Endodermal cell (in vitro differentiated cells): ENCODE measurements at regions not wholly inside any gene's neighbourhood (a gene's known extent, or its start where the extent isn't known, plus 50 kb on each side); places are given as distances from the start of the nearest gene placed in this dataset.

Source experiments
- DNase-seq: peaks from one replicate; pipeline ENCODE4 v3.0.0-alpha.2; 2017
- H3K27ac ChIP-seq: 2 replicates; pipeline ENCODE4 v1.5.1; 2013; ENCODE audit warnings: mild to moderate bottlenecking, low read depth, low read length, moderate library complexity
- H3K27me3 ChIP-seq: 2 replicates; pipeline ENCODE4 v1.6.1; 2013; ENCODE audit warnings: mild to moderate bottlenecking, low read length, moderate library complexity; ENCODE audit not compliant: insufficient read depth, control insufficient read depth, poor library complexity, severe bottlenecking
- H3K36me3 ChIP-seq: 2 replicates; pipeline ENCODE4 v1.7.0; 2013; ENCODE audit warnings: mild to moderate bottlenecking, low read length, moderate library complexity; ENCODE audit not compliant: control insufficient read depth, insufficient read depth
- H3K4me1 ChIP-seq: one replicate; pipeline ENCODE4 v1.7.0; 2013; ENCODE audit warnings: low read length; ENCODE audit not compliant: control insufficient read depth, insufficient read depth
- H3K4me3 ChIP-seq: 2 replicates; pipeline ENCODE4 v1.5.1; 2013; ENCODE audit warnings: mild to moderate bottlenecking, low read length, moderate library complexity
- H3K9ac ChIP-seq: 2 replicates; pipeline ENCODE4 v1.6.1; 2013; ENCODE audit warnings: mild to moderate bottlenecking, low read length, moderate library complexity; ENCODE audit not compliant: poor library complexity, severe bottlenecking; ENCODE audit errors: extremely low read depth
- H3K9me3 ChIP-seq: 2 replicates; pipeline ENCODE4 v1.6.1; 2013; ENCODE audit warnings: mild to moderate bottlenecking, low read length, moderate library complexity; ENCODE audit not compliant: control insufficient read depth
- H3K27ac Mint-ChIP-seq: 2 replicates; pipeline ENCODE4 v1.8.0; 2020; ENCODE audit warnings: mixed read lengths
- H3K27me3 Mint-ChIP-seq: 2 replicates; pipeline ENCODE4 v1.8.0; 2021; ENCODE audit warnings: mild to moderate bottlenecking, mixed read lengths; ENCODE audit not compliant: insufficient read depth
- H3K36me3 Mint-ChIP-seq: 2 replicates; pipeline ENCODE4 v1.8.0; 2020; ENCODE audit warnings: low read depth, mixed read lengths
- H3K4me1 Mint-ChIP-seq: 2 replicates; pipeline ENCODE4 v1.8.0; 2020; ENCODE audit warnings: mixed read lengths
- H3K4me3 Mint-ChIP-seq: 2 replicates; pipeline ENCODE4 v1.8.0; 2020; ENCODE audit warnings: mild to moderate bottlenecking, moderate library complexity, mixed read lengths
- H3K9me3 Mint-ChIP-seq: 2 replicates; pipeline ENCODE4 v1.8.0; 2020; ENCODE audit warnings: mild to moderate bottlenecking, mixed read lengths
- CTCF ChIP-seq: fragments of 200-600 bp; sonication (generic); conservative IDR thresholded peaks from 2 replicates; pipeline ENCODE4 v1.5.0; 2021; ENCODE audit warnings: antibody characterized with exemption, mild to moderate bottlenecking
- WGBS, 2 experiments: methylation state at CpG; one replicate each; pipeline versions ENCODE4 v1.1.5 to v1.1.7; 2013; ENCODE audit warnings: missing lambda C conversion rate in 2 of 2, mixed read lengths in 1 of 2; ENCODE audit not compliant: insufficient coverage in 1 of 2, insufficient read length in 1 of 2; 5-methylcytosine and 5-hydroxymethylcytosine counted together

DNA sequence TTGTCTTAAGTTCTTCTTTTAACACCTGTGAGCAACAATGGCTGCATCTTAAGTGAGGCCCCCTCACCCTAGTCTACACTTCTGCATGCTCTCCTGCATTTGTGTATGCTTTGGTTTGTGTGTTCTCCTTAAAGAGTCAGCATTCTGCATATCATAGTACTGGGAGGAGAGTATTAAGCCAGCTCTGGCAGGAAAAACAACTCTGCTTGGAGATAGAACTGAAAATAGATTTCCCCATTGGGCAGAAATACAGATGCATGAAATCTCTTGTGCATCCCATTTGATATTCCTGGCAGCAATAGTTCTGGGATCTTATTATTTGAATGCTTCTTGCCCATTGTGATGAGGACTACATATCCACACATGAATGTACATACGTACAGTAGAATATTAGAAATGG is 70.6 kb upstream of the PRICKLE1 start:
- no peak for TF ChIP-seq CTCF
- no peak for DNase-seq
- H3K27ac Mint-ChIP-seq = no peak overlapping the region
- WGBS, 2 experiments = 93% methylated on average over 1 of the region's 1 CpG; no CpG with 5 or more reads in 1 of the 2 experiments
- Histone ChIP-seq H3K36me3 (no peaks in the 10 kb centered on the region), H3K27me3 (no peaks in the 10 kb centered on the region), H3K9me3 (peaks cover 18% of the 10 kb centered on the region), H3K4me1 (no peaks in the 10 kb centered on the region), H3K4me3 (no peak overlapping the region), H3K27ac (no peak overlapping the region), H3K9ac (no peak overlapping the region)
- H3K4me3 Mint-ChIP-seq = no peak overlapping the region
- peaks cover 1% of the 10 kb centered on the region for H3K27me3 Mint-ChIP-seq
- no peaks in the 10 kb centered on the region for H3K4me1 Mint-ChIP-seq
- peaks cover 10% of the 10 kb centered on the region for H3K36me3 Mint-ChIP-seq
- H3K9me3 Mint-ChIP-seq = peaks cover 39% of the 10 kb centered on the region

DNA sequence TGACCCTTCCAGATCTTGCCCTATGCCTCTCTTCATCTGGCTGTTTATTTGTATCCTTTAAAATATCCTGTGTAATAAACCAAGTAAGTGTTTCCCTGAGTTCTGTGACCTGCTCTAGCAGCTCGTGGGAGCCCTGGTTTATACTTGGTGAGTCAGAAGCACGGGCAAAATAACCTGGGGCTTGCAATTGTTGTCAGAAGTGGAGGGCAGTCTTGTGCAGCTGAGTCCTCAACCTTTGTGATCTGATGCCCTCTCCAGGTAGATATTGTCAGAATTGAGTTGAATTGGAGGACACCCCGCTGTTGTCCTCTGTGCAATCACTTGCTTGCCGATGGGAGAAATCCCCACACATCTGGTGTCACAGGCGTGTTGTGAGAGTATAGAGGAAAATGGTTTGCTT is 62.5 kb upstream of the PRICKLE1 start:
- no peaks in the 10 kb centered on the region for H3K4me1 ChIP-seq
- no peaks in the 10 kb centered on the region for H3K27me3 ChIP-seq
- H3K27ac ChIP-seq = no peak overlapping the region
- peaks cover 13% of the 10 kb centered on the region for H3K9me3 Mint-ChIP-seq
- no peaks in the 10 kb centered on the region for H3K4me1 Mint-ChIP-seq
- H3K4me3 ChIP-seq = no peak overlapping the region
- H3K36me3 ChIP-seq = no peaks in the 10 kb centered on the region
- no peak overlapping the region for H3K9ac ChIP-seq
- H3K27me3 Mint-ChIP-seq = peaks cover 4% of the 10 kb centered on the region
- peaks cover 2% of the 10 kb centered on the region for H3K36me3 Mint-ChIP-seq
- WGBS, 2 experiments = 67 to 78% methylated on average over 1 to 3 of the region's 5 CpGs
- TF ChIP-seq CTCF = no peak
- H3K4me3 Mint-ChIP-seq = no peak overlapping the region
- peaks cover 6% of the 10 kb centered on the region for H3K9me3 ChIP-seq
- DNase-seq = no peak
- H3K27ac Mint-ChIP-seq = no peak overlapping the region

GRCh38 chr12:42648061-42648460 is 58.5 kb upstream of the PRICKLE1 start:
- H3K36me3 Mint-ChIP-seq = no peaks in the 10 kb centered on the region
- no peak overlapping the region for H3K27ac Mint-ChIP-seq

More at GRCh38 chr12:42648061-42648460, 58.5 kb upstream of the PRICKLE1 start:
- 96 to 100% methylated on average over 1 to 3 of the region's 3 CpGs for WGBS, 2 experiments
- TF ChIP-seq CTCF = no peak
- Histone ChIP-seq H3K4me1 (no peaks in the 10 kb centered on the region), H3K9me3 (peaks cover 6% of the 10 kb centered on the region), H3K4me3 (no peak overlapping the region), H3K27ac (no peak overlapping the region), H3K9ac (no peak overlapping the region), H3K36me3 (no peaks in the 10 kb centered on the region), H3K27me3 (no peaks in the 10 kb centered on the region)
- no peaks in the 10 kb centered on the region for H3K4me1 Mint-ChIP-seq
- DNase-seq = no peak
- H3K9me3 Mint-ChIP-seq = peaks cover 5% of the 10 kb centered on the region
- H3K27me3 Mint-ChIP-seq = peaks cover 4% of the 10 kb centered on the region
- H3K4me3 Mint-ChIP-seq = no peak overlapping the region
